ENCODE measurements at regions not wholly inside any gene's neighbourhood (a gene's known extent, or its start where the extent isn't known, plus 50 kb on each side); places are given as distances from the start of the nearest gene placed in this dataset.

GRCh38 chr7:22920672-22921071, 93.3 kb downstream of the HYCC1 start:
- H3K27me3 ChIP-seq (replicated peaks; ENCODE audit: control insufficient read depth, insufficient read depth, low read length), result no peaks in the 10 kb centered on the region
- BruUV-seq (replicated peaks), result no TSS peak
- POLR2A ChIA-PET, result no interaction called here

GRCh38 chr7:22913158-22913557, 90.5 kb upstream of the TOMM7 start:
- no peaks in the 10 kb centered on the region for H3K4me1 ChIP-seq
- ChIA-PET POLR2A (no interaction called here), CTCF (no interaction called here)
- TF ChIP-seq CTCF (IDR thresholded peaks at IDR 0.05; ENCODE audit: insufficient read depth in 1 of 2, low read depth in 1 of 2, low read length in 1 of 2, severe bottlenecking in 1 of 2, unreplicated experiment in 1 of 2), result no peak
- H3K9me3 Mint-ChIP-seq (ENCODE audit: unreplicated experiment), result no peaks in the 10 kb centered on the region
- no peaks in the 10 kb centered on the region for H3K27me3 ChIP-seq (replicated peaks; ENCODE audit: control insufficient read depth, insufficient read depth, low read length)
- BruUV-seq (replicated peaks), result no TSS peak
- H3K4me3 Mint-ChIP-seq (ENCODE audit: unreplicated experiment), result no peak overlapping the region
- no peaks in the 10 kb centered on the region for H3K36me3 Mint-ChIP-seq (ENCODE audit: insufficient read depth, unreplicated experiment)
- H3K4me1 Mint-ChIP-seq (ENCODE audit: low read depth, unreplicated experiment), result no peaks in the 10 kb centered on the region
- no peaks in the 10 kb centered on the region for H3K27me3 Mint-ChIP-seq (ENCODE audit: insufficient read depth, unreplicated experiment)
- intact Hi-C loops (cut with micrococcal nuclease; ENCODE audit: unreplicated experiment), result no loop called here
- no peaks in the 10 kb centered on the region for H3K36me3 ChIP-seq (ENCODE audit: control insufficient read depth, insufficient read depth, low read length)
- DNase-seq, result no peak
- no peaks in the 10 kb centered on the region; the same call in 1 of the 2 replicates for H3K9me3 ChIP-seq
- H3K27ac Mint-ChIP-seq (ENCODE audit: unreplicated experiment), result no peak overlapping the region
- no peak overlapping the region for H3K4me3 ChIP-seq (ENCODE audit: low read depth, low read length)

More at GRCh38 chr7:22920672-22921071, 93.3 kb downstream of the HYCC1 start:
- peaks cover 20% of the 10 kb centered on the region for H3K9me3 Mint-ChIP-seq (ENCODE audit: unreplicated experiment)
- DNase-seq, result no peak
- TF ChIP-seq CTCF (IDR thresholded peaks at IDR 0.05; ENCODE audit: insufficient read depth in 1 of 2, low read depth in 1 of 2, low read length in 1 of 2, severe bottlenecking in 1 of 2, unreplicated experiment in 1 of 2), result no peak
- Histone ChIP-seq H3K4me3 (ENCODE audit: low read depth, low read length) (no peak overlapping the region), H3K9me3 (no peaks in the 10 kb centered on the region), H3K36me3 (ENCODE audit: control insufficient read depth, insufficient read depth, low read length) (no peaks in the 10 kb centered on the region), H3K4me1 (no peaks in the 10 kb centered on the region)
- CTCF ChIA-PET, result no interaction called here
- no peaks in the 10 kb centered on the region for H3K36me3 Mint-ChIP-seq (ENCODE audit: insufficient read depth, unreplicated experiment)
- H3K4me1 Mint-ChIP-seq (ENCODE audit: low read depth, unreplicated experiment), result no peaks in the 10 kb centered on the region
- no peak overlapping the region for H3K4me3 Mint-ChIP-seq (ENCODE audit: unreplicated experiment)
- H3K27me3 Mint-ChIP-seq (ENCODE audit: insufficient read depth, unreplicated experiment), result no peaks in the 10 kb centered on the region
- no peak overlapping the region for H3K27ac Mint-ChIP-seq (ENCODE audit: unreplicated experiment)
- intact Hi-C loops (cut with micrococcal nuclease; ENCODE audit: unreplicated experiment), result no loop called here

GRCh38 chr7:22911889-22912288, 89.2 kb upstream of the TOMM7 start:
- Mint-ChIP-seq H3K4me3 (ENCODE audit: unreplicated experiment) (no peak overlapping the region), H3K27ac (ENCODE audit: unreplicated experiment) (no peak overlapping the region), H3K4me1 (ENCODE audit: low read depth, unreplicated experiment) (no peaks in the 10 kb centered on the region), H3K9me3 (ENCODE audit: unreplicated experiment) (no peaks in the 10 kb centered on the region), H3K27me3 (ENCODE audit: insufficient read depth, unreplicated experiment) (no peaks in the 10 kb centered on the region), H3K36me3 (ENCODE audit: insufficient read depth, unreplicated experiment) (no peaks in the 10 kb centered on the region)
- Histone ChIP-seq H3K36me3 (ENCODE audit: control insufficient read depth, insufficient read depth, low read length) (no peaks in the 10 kb centered on the region), H3K4me3 (ENCODE audit: low read depth, low read length) (no peak overlapping the region), H3K4me1 (no peaks in the 10 kb centered on the region), H3K27me3 (replicated peaks; ENCODE audit: control insufficient read depth, insufficient read depth, low read length) (no peaks in the 10 kb centered on the region), H3K9me3 (no peaks in the 10 kb centered on the region; the same call in 1 of the 2 replicates)
- POLR2A ChIA-PET, result no interaction called here
- no TSS peak for BruUV-seq (replicated peaks)
- intact Hi-C loops (cut with micrococcal nuclease; ENCODE audit: unreplicated experiment), result no loop called here
- CTCF ChIA-PET, result no interaction called here
- DNase-seq, result no peak
- TF ChIP-seq CTCF (IDR thresholded peaks at IDR 0.05; ENCODE audit: insufficient read depth in 1 of 2, low read depth in 1 of 2, low read length in 1 of 2, severe bottlenecking in 1 of 2, unreplicated experiment in 1 of 2), result no peak
